ENCODE measurements at regions not wholly inside any gene's neighbourhood (a gene's known extent, or its start where the extent isn't known, plus 50 kb on each side); places are given as distances from the start of the nearest gene placed in this dataset.

DNA sequence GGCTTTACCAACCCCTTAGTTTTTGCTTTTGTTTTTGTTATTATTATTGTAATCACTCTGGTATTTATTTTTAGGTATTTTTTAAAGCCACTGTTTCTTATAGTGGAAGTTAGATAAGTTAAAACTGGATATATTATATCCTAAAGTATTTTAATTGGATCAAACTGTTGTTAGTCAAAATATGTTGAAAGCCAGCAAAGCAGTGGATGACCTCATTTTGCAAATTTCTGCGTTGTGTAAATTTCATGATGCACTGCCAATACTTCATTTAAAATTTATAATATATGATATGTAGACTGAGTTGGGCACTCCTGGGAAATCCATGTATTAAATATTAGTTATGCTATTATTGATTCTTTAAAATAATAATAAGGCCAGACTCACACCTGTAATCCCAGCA lies 661.7 kb upstream of the NRXN1 start:
- DNase-seq, result no peak

DNA sequence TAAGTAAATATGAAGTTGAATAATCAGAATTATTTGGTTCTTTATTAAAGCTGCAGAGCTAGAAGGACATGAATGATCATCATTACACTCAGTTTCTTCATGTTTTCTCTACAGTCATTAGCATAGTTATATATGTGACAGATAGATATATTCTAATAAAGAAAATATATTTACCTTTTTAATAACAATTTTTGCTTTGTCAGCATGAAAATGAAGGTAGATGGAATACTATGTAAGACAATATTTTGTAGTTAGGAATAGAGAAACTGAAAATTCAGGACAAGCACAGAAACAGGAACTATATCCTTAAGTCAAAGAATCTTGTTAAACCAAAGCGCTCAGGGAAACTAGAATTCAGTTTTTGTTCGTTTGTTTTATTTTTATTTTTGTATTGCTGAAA lies 649.9 kb upstream of the NRXN1 start:
- DNase-seq, result no peak

DNA sequence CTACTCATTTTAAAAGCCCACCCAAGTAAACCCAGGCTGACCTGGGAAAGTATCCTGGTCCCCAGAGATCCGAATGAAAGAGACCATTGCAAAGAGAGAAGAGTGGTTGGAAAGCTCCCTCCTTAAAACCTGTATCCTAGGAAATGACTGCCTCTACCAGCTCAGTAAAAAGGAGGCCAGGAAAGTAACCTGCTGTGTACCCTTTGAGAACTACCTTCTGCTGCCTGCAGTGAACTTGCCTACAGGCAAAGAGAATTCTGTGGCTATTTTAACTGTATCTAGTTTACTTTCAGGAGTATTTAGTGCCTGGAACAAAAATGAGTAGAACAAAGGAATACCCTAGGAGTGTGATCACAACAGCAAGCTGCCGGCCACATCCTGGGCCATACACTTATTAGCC lies 641.7 kb upstream of the NRXN1 start:
- DNase-seq, result no peak

DNA sequence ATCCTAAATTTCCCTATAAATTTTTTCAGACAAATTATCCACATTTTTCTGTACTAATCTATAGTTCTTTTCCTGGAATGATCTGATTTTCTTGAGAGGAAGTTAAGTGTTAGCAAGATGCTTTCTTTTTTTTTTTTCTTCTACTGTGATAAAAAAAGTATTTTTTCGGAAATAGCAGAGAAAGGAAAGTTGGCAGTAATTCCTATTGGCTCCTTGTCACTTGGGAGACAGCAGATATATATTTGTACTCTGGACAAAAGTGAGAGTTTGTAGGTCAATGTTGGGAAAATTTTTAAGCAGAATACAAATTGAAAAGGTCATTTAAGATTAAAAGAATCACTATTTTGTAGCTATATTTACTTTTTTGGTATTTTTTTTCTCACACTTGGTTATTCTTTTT lies 635.7 kb upstream of the NRXN1 start:
- DNase-seq, result no peak

DNA sequence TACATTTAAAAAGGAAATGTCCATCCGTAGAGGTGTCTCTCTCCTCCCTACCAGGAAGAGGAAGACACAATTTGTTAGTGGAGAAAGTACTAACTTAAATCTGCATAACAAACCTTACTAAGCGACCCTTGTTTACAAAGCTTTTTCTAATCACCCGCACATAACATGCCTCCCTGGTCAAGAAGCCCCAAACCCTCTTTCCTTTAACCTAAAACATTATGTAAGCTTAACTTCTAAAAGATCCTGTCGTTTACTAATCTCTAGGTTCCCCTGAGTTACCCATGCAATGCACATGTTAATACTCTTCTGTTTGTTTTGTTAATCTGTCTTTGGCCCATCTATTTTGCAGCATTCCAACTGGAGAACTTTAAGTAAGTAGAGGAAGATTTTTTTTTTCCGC lies 630.3 kb upstream of the NRXN1 start:
- no peak for DNase-seq

DNA sequence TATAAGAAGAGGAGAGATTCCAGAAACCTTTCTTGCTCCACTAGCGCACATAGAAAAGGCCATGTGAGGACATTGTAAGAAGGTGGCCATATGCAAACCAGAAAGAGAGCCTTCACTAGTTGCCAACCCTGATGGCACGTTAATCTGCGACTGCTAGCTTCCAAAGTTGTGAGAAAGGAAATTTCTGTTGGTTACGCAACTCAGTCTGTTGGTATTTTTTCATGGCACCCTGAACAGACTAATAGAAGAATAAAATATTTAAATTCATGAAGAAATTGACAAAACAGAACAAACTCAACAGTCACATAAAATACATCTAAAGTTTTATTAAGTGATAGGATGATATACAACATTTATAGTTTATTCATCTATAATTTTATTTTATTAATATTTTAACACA lies 625.9 kb upstream of the NRXN1 start:
- DNase-seq, result no peak

DNA sequence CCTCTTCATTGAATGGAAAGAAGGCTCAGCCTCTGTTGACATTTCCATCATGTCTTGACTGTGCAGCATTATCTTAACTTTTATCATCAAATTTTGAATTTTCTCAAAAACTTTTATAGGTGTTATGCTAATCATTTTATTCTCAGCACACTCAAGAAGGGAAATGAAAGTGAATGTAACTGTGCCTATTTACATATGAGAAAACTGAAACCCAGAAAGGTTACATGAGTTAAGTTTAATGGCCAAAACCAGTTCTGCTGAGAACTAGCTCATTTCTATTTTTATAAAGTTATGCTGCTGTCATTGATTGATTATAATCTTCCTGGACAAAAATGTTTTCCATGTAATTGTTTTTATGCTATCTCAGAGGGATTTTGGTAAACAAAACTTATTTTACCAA lies 618.8 kb upstream of the NRXN1 start:
- DNase-seq, result no peak

DNA sequence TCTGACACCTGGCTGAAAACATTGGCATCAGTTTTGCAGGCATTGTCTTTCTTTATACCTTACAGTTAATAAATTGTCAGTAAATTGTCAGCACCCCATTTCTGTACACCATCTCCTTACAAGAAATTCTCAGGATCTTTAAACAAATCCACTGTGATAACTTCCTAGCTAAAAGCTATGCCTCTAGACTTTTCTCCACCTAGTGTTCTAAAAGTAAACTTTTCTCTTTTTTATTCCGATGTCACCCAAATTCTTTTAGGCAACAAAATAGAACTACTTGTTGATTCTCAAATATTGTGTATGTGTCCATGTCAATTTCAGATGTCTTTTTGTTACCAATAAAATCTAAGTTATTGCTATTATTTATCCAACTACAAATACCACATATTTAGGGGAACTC lies 617.4 kb upstream of the NRXN1 start:
- DNase-seq, result no peak

DNA sequence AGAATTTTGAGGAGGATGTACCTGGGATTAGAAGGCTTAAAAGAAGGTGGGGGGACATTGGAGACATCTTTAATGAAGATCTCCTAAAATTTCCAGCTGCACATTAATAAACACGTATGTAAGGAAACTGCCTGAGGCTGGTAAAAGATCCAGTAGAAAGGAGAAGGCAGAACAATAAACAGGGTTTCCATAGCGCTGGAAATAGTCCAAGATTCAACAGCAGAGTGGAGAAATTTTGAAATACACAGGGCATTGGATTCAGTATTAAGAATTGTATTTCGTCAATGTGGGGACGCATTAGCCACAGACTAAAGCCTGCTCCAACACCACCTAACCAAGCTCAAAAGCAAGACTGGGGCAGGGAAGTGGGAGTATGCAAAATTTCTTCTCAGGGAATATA lies 606.9 kb upstream of the NRXN1 start:
- DNase-seq, result no peak

DNA sequence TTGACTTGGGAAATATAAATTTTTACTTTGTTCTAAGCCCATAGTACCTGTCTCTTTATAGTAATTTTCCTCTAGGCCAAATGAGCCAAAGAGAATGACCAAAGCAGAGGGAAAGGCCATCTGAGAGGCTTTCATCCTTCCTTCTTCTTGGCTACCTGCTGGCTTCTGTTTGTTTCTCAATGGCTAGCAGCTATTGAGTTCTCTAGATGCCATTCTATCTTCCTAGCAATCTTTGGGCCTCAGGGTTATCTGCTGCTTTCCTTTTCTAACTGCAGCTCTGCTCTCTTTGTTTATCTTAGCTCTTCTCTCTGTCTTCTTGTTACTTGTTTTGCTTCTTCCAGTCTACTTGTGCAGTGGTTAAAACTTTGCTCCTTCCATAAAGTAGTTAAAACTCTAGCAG lies 601.1 kb upstream of the NRXN1 start:
- DNase-seq, result no peak

DNA sequence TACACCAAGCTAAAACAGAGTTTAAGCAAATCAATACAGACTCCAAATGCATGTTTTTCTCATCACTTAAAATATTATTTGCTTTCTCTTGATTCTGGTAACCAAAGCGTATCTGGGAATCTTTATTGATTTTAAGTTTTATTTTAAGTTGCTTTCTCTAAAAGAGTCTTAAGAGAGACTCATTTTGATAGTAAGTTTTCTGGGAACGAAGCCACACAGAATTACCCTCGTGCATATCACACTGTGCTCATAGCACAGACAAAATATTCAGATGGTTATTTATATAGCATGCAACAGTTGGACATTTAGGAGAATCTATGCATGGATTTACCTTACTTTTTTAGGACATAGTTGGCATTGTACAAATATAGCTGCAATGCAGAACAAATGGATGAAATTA lies 597.5 kb upstream of the NRXN1 start:
- no peak for DNase-seq

DNA sequence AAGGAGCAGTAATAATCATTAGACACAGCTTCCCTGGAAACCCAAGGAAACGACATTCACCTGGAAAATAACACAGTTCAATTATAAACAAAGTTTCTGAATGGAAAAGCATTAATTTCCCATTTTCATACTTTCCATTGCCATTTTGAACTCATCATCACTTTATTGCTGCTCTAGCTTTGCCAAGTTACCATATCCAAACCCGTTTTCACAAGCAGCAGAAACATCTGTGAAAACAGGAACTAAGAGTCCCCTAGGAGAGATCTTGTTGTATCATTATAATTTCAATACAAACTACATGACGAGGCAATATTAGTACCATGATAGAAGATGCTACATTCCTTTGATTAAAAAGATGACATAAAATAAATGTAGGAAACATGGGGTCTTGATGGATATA lies 597.0 kb upstream of the NRXN1 start:
- DNase-seq, result no peak

DNA sequence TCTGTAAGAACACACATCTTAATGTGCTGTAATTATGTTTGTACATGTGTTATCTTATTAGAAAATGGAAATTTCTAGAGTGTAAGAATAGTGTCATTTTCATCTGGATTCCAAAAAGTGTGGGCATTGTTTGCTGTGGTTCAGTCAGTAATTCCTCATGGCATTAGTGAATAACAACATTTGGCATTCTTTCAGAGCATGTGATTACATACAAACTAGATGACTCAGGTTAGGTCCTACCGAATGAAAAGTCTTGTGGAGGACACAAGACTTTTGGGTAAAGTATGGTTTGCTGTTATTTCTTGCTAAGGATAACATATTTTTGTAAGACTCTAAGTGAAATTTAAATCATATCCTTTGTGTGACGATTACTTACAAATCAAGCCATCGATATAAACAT lies 593.1 kb upstream of the NRXN1 start:
- no peak for DNase-seq

DNA sequence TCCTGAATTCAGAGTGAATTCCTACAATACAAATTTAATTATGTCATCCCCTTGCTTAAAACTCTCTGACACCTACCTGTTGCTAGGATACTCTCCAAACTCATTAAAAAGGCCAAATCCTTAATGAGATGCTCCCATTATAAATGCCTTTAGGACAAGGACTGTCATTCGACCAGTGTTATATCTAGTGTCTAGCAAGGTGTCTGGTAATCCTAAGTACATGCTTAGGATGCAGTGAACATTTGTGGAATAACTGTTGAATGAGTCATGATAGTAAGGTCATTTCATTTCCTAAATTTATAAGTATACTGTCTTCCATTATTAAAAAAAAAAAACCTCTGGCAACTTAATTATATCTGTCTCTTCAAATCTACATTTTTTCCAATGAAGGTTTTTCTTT lies 588.9 kb upstream of the NRXN1 start:
- DNase-seq, result no peak

DNA sequence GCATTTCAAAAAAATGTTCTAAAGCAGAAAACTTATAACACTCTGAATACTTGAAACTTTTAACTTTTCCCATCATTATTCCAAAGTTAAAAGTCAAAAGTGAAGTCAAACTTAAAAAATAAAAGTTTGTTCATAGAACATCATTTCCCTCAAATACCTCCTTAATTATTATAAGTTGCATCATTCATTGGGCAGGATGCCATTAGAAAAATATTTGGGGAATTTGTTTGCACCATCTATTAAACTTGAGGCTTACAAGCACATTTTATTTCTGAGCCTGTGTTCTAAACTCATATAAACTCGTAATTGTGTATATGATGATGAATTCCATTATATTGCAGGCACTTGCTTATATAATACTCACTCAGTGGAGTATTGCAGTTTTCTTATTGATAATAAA lies 588.0 kb upstream of the NRXN1 start:
- no peak for DNase-seq

DNA sequence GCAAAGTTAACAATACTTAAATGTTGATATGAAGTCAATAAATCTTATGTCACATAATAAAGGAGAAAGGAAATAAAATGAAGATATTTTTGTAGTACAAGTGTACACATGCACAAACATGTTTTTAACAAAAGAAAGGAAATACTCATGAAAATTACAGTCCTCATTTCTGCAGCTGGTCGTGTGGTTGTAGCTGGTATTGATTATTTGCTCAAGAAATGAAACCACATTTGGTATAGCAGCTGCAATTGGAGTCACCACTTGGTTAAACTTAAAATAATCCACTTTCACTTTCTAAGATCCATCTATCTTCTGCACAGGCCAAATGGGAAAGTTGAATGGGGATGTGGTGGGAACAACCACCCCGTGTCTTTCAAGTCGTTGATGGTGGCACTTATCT lies 580.5 kb upstream of the NRXN1 start:
- DNase-seq, result no peak

DNA sequence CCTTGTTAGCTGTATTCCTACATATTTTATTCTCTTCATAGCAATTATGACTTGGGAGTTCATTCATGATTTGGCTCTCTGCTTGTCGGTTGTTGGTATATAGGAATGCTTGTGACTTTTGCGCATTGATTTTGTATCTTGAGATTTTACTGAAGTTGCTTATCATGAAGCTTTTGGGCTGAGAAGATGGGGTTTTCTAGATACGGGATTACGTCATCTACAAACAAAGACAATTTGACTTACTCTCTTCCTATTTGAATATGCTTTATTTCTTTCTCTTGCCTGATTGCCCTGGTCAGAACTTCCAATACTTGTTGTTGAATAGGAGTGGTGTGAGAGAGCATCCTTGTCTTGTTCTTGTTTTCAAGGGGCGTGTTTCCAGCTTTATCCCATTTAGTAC lies 569.8 kb upstream of the NRXN1 start:
- no peak for DNase-seq

DNA sequence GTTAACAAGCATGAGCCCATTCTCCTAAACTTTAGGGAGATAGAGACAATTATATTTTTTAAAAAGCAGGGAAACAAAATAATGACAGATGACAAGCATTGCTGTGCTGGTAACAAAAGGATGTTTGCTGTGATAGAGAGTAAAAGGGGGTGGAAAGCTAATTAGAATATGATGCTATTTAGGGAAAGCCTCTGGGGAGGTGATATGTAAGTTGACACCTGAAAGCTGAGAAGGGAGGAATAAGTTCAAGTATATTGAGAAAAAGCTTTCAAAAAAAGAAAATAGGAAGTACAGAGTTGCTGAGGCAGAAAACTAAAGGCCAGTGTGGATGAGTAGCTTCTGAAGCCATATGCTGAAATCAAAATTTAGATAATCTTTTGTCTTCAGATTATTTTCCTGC lies 565.2 kb upstream of the NRXN1 start:
- DNase-seq, result no peak

DNA sequence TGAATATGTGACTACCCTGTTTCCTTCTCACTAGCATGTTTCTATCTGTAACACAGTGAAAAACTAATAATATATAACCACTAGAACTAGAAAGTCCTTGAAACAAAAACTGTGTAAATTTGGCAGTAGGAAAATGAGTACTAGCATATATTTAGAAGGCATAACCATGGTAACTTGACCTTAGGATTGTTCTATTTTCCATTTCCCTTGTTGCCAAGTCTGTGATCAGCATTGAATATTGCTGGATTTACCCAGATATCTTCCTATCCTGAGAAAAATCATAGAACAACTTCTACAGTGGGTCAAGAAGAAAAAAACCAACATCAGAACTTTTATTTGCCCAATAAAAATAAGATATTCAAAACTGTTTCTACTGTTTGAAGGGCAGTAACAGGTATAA lies 563.9 kb upstream of the NRXN1 start:
- no peak for DNase-seq

DNA sequence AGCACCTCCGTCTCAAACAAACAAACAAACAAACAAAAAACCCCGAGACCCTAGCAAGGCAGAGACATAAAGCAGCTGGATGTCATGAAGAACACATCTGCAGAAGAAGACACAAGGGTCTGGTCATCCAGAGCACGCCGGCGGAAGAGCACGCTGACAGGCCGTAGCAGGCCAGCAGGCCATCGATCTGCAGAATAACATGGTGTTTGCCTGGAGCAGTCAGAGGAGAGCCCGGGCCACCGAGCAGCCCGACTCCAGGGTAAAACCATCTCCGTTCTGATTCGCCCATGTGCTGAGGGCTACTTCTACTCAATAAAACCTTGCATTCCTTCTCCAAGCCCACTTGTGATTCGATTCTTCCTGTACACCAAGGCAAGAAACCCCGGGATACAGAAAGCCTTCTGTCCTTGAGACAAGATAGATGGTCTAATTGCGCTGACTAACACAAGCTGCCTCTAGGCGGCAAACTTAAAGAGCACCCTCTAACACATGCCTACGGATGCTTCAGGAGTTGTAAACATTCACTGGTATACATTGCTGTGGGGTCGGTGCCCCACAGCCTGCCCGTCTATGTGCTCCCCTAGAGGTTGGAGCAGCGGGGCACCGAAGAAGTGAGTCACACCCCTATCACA lies 549.8 kb upstream of the NRXN1 start:
- DNase-seq, result no peak

DNA sequence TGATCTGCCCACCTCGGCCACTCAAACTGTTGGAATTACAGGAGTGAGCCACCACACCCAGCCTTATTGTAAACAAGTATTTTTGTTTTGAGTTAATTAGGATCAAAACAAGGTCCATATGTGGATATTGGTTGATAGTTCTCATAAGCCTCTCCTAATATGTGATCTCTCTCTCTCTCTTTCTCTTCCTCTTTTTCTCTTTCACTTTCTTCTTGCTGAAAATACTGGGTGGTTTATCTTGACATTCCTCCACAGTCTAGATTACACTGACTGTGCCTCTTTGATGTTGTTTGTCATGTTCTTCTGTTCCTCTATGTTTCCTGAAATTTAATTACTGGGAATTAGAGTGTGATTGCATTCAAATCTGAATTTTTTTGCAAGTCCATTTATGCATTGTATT lies 547.5 kb upstream of the NRXN1 start:
- no peak for DNase-seq

DNA sequence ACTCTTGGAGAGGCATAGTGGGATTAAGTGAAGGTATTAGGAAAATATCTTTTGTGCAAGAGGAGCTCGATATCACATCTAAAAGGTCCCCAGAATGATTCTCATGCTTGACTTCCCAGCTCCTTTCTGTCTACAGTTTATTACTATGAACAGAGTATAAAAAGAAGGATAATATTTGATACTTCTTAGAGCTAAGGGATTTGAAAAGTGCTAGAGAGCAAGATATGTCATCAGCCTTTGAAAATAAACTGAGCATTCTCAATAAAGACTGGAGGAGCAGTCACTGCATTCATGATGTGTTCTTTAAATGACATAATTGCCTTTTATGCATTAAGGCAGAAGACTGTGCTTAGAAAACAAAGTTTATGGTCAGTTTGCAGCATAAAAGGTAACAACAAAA lies 543.2 kb upstream of the NRXN1 start:
- DNase-seq, result no peak

DNA sequence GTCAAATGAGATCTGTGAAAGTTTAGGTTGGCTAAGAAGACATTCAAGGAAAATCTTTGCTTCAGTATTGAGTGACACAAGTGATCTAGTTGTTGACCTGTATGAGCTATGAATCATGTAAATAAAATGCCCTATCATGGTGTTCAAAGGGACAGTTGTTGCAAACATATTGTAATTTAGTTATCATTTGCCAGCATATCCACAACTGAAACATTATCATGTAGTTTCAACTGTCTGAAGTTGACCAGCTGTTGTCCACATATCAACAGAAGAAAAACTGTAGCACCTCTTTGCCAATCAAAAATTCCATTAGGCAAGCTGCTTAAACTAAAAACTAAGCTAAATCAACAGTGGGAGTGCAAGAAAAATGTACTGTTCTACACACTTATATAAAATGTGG lies 527.1 kb upstream of the NRXN1 start:
- DNase-seq, result no peak

DNA sequence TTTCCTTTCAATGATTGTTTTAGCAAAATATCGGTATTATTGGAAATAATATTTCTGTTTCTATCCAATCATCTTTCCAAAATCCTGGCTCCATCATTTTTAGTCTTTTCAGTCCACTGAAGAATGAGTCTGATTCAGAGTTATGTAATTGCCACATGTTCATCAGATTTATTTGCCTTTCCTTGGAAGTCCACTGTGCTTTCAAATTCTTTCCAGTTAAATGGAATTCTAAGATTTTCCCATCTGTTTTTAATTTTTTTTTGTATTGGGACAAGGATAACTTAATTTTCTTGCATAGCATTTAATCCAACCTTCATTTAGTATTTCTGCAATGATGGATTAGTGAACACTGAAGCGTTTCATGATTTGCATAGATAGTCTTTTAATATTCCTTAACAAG lies 521.5 kb upstream of the NRXN1 start:
- no peak for DNase-seq

DNA sequence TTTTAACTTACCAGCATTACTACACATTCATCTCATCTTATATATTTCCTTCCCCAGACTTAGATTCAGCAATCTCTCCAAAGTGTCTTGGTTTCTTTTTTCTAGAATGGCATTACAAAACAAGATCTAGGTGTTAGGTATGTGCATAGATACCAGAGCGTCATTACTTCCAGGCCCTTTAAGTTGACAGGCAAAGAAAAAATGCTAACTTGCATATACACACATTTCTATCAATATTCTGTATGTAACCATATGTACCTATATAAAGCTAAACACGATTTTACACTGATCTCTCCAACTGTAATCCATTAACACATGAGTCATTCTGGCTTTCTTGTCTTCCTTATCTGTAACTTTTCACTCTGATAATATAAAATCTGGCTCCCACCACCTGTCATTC lies 503.8 kb upstream of the NRXN1 start:
- DNase-seq, result no peak

DNA sequence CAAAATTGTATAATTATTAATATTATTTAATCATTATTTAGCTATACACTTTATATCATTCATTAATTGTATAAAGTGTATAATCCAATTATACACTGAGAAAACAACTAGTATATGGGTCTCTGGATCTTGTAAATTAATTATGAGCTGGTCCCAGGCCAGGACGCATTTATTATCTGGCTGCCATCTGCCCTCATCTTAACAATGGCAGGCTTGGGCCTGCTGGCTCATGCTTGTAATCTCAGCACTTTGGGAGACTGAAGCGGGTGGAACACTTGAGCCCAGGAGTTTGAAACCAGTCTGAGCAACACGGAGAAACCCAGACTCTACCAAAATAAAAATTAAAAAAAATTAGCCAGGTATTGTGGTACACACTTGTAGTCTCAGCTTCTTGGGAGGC lies 502.2 kb upstream of the NRXN1 start:
- DNase-seq, result no peak
